NCI-H1417 (cell line): ENCODE measurements at regions not wholly inside any gene's neighbourhood (a gene's known extent, or its start where the extent isn't known, plus 50 kb on each side); places are given as distances from the start of the nearest gene placed in this dataset.
"Not testable (repeated sequence)": the region's sequence is repeated elsewhere in the genome, so short reads cannot be mapped to it uniquely, and the experiment has no call there.

ENCODE experiments used
- DNase-seq, 3 experiments: peaks; one replicate each; lab custom pipeline; 2025; lab: John Stamatoyannopoulos, UW

GRCh38 chr6:128736780-128737179 lies 146.2 kb upstream of the LAMA2 start:
- DNase-seq: no peak

DNA sequence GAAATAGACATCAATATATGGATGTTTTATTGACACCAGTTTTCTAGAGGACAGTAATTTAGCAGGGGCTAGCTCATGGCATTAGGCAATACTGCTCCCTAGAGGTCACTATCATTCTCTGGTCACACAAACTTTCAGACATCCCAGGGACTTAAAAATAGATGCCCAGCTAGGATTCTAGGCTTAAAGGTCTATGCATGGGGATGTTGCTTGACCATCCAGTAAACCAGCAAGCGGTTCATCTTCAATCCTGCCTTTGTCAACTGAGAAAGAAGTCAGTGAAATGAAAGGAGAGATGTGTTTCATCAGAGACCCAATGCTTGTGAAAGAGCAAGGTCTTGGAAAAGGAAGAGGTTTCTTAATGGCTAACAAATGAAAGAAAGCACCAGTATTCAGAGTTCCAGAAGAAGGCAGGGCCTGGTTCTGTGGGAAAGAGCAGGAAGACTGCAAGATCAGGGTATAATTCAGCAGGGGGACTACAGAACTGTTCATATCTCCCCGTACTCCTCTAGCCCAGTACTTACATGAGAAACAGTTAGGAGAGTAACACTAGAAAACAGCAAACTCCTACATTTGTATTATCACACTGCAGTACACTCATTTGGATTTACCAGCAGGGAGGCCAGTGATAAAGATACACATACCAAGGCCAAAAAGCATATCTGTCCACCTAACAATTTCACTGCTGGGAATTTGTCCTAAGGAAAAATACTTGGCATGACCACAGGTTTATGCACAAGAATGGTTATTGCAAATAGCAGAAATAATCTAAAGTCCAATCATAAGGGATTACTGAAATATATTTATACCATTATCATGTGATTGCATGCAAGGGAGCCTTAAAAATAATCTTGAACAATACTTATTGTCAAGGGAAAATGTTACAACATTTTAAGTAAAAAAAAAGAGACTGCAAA lies 151.4 kb upstream of the LAMA2 start:
- DNase-seq: peak; percentile 6 to 73 (median 11)

GRCh38 chr6:128727500-128727899 lies 155.4 kb upstream of the LAMA2 start:
- DNase-seq: no peak

GRCh38 chr6:128725271-128726233 lies 157.4 kb upstream of the LAMA2 start:
- DNase-seq: peak in 2 of 3 experiments; percentile 19 to 32

- no peak for DNase-seq
These were observed 158.2 kb upstream of the LAMA2 start for GRCh38 chr6:128724738-128725137.

- DNase-seq: no peak
These were observed 159.3 kb upstream of the LAMA2 start for GRCh38 chr6:128723667-128724066.

DNA sequence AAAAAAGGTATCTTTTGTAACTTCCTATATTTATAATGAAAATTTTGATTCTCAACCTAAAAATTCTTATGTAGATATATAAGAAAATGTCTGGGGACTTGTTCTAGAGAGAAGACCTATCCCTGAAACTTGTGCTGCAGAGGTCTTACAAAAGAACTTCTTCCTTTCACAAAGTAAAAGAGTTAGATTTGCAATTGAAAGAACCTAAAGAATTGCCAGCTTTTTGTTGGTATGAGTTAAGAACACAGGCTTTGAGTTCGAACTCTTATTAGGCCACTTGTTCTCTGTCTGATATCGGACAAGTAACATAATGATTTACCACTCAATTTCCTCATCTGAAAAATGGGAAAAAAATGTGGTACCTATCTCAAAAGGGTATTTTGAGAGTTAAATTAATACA lies 162.0 kb upstream of the LAMA2 start:
- DNase-seq: no peak

- no peak for DNase-seq
These were observed 163.2 kb upstream of the LAMA2 start for GRCh38 chr6:128719786-128720185.

GRCh38 chr6:128713461-128713860 lies 169.5 kb upstream of the LAMA2 start:
- DNase-seq: no peak

GRCh38 chr6:128712898-128713297 lies 170.0 kb upstream of the LAMA2 start:
- DNase-seq: no peak

- no peak for DNase-seq
These were observed 171.8 kb upstream of the LAMA2 start for GRCh38 chr6:128711149-128711548.

DNA sequence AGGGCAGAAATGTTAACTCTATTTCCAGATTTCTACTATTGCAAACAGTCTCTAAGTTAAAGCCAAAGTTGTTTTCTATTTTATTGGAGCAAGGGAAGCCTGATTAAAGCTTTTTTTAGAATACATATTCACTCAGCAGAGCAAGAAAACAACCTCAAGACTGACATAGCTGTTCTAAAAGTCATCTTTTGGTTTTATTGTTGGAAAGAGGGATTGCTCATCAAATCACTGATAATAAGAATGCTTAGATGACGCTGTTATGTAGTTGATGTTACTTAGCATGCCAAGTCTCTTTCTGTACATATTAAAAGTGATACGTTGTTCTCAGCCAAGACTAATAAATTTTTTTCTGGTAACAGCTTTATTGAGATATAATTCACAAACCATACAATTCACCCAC lies 172.6 kb upstream of the LAMA2 start:
- DNase-seq: no peak

GRCh38 chr6:128704601-128705000 lies 178.3 kb upstream of the LAMA2 start:
- no peak for DNase-seq

- not testable (repeated sequence) for DNase-seq
These were observed 179.1 kb upstream of the LAMA2 start for GRCh38 chr6:128703794-128704193.

DNA sequence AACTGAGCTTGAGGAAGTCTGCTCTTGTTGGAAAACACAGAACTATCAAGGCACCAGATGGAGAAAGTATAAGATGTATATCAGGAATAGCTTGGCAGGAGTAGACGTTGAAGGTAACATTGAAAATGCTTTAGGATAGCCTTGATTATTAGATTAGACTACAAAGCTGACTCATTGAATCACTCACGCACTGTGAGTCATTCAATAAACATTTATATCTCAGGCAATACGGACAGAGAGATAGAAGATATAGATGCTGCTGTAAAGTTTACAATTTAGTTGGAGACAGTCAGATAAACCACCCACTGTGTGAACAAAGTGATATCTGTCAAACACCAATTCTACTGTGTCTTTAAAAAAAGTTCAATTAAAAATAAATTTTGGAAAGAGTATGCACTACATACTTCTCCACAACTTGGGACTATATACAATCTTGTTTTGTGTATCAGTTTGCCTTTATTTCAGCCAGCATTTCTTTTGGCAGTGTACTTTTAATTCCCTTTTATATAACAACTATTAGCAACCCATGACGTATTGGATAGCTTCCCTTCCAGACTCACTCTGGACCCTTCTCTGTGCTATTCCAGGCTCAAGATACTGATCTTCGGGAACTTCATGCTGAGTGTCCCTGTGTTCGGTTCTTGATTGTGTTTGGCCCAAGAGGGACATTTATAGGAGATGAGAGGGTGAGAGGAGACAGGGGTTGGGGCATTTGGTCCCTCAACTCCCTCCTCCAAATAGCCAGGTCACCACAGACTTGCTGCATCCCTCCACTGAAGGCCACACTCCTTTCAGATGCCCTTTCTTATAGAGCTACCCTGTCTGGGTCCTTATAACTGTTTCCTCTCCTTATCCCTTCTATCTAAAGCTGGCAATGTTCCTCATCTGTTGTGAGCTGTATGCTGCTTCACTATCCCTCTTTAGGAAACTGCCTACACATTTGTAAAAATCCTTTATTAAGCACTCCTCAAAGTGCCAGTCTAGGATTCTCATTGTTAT lies 176.6 kb upstream of the PTPRK start:
- DNase-seq: no peak

DNA sequence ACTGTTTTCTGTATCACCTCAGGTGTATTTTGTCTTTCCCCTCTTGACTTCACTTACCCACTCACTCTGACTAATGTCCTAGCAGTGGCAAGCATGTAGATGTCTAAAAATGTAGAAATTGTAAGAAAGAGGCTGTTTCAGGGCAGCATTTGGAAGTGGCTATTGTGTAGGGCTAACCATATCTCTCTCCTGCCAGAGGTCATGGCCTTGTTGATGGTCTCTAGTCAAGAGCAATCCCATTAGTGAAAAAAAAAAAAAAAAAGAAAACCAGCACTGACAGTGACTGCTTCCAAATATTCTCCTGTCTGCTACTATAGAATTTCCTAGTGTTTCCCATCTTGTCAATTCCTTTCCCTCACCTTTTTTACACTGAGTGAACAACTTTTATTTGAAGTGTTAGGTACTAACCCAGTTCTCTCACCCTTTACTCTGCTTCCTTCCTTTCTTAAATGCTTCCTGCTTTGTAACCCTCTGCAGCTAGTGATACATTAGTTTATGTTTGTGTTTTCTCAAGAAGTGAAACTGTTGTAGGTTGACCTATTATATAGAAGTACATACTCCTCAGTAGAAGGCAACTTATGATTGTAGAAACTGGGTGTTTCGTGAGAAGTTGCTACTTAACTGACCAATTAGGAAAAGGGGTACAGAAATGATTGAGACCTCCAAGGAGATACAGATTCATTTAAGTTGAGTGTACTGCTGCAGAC lies 174.1 kb upstream of the PTPRK start:
- no peak for DNase-seq

DNA sequence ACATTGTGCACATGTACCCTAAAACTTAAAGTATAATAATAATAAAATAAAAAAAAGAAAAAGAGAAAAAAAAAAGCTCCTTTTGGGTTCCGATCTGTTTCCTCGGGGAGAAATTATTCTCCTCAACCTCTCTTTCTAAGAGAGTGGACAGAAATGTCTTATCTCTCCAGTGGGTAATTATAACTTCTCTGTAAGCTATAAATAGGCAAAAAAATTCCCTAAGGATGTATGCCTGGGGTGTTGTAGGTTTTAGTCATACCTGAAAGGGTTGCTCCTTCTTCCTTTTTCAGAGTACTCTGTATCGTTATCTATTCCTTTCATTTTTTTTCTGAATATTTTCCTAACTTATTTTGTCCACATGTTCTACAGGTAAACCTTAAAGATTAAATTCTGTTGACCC lies 169.7 kb upstream of the PTPRK start:
- DNase-seq: no peak

DNA sequence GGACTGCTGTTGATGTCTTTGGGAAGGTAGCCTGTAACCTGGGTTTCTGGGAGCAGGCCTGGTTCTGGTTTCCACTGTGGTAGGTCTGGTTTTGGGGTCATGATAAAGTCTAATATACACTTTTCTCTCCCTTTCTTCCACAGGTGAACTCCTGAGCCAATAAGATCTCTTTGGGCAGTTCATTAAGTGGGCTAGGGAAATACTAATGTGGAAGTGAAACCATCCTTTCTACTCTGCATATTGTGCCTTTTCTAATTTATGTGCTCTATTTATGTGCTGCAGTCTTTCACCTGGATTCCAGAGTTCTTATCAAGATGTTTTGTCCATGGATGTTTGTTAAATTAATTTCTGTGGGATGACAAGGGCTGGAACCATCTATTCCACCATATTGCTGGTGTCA lies 165.7 kb upstream of the PTPRK start:
- no peak for DNase-seq

- no peak for DNase-seq
These were observed 156.1 kb upstream of the PTPRK start for GRCh38 chr6:128676456-128676855.

DNA sequence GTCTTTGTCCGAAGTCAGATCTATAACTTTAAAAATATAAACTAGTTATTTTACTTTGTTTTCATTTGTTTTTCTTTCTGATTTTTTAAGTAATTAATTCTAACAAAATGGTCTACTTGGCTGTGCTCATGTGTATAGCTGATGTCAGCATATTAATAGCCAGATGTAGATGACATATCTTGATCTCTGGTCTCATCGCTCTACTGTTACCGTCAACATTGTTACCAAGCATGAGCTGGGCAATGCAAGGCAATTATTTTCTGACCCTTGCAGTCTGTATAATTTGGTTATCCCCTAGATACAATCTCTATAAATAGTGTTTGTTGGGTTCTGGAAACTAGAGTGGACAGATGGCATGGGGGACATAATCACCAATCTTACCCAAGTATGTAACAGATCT lies 151.6 kb upstream of the PTPRK start:
- DNase-seq: no peak

DNA sequence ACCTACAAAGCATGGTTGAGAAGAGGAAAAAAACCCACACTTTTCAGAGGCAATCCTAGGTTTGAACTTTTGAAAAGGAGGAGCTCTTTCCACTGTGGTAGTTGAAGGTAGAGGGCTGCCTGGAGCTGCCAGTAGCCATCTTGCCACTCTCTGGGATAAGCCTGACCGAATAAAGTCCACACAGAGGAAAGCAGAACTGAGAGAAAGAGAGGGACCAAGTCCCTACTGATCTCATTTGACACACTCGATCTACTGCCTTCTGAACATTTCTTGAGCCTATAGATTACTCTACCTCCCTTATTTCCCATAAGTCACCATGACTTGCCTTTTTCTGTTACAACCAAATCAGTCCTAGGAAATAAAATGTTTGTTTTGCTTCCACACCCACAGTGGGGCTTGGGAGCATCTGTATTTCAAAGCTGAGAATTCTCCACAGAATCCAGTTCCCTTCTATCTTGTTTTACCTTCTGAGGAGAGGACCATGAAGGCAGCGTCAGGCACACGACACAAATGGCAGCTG lies 147.0 kb upstream of the PTPRK start:
- no peak for DNase-seq
